ENCODE measurements at regions not wholly inside any gene's neighbourhood (a gene's known extent, or its start where the extent isn't known, plus 50 kb on each side); places are given as distances from the start of the nearest gene placed in this dataset.

DNA sequence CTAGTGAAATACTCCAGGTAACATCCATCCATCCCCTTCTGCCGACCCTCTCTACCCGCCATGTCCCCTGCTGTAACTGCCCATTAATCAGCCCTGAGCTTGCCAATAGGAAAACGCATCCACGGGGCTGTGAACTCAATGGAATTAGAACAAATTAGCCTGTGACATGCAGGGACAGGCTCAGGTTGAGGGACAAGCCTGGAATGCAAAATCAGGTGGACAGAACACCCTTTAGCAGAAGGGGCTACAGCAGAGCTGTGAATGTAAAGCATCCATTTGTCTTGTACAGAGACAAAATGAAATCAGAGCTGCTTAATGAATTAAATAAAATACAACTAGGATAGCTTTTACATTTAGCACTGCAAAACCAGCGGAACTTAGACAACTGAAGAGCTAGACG, 187.3 kb upstream of the SASH1 start:
- H3K27me3 Mint-ChIP-seq (ENCODE audit: low read depth) = no peaks in the 10 kb centered on the region
- TF ChIP-seq CTCF (IDR thresholded peaks at IDR 0.05; ENCODE audit: unreplicated experiment) = no peak
- H3K36me3 Mint-ChIP-seq = peaks cover 2% of the 10 kb centered on the region
- no peak for DNase-seq (ENCODE audit: low spot score in 2 of 2, unreplicated experiment in 2 of 2)
- peaks cover 5% of the 10 kb centered on the region for H3K9me3 Mint-ChIP-seq
- H3K4me3 Mint-ChIP-seq = no peak overlapping the region
- no peak overlapping the region for H3K27ac Mint-ChIP-seq
- H3K4me1 Mint-ChIP-seq = peaks cover 10% of the 10 kb centered on the region

GRCh38 chr6:148157841-148158240, 184.8 kb upstream of the SASH1 start:
- H3K4me3 Mint-ChIP-seq = no peak overlapping the region
- H3K27ac Mint-ChIP-seq = no peak overlapping the region
- no peak for TF ChIP-seq CTCF (IDR thresholded peaks at IDR 0.05; ENCODE audit: unreplicated experiment)

DNA sequence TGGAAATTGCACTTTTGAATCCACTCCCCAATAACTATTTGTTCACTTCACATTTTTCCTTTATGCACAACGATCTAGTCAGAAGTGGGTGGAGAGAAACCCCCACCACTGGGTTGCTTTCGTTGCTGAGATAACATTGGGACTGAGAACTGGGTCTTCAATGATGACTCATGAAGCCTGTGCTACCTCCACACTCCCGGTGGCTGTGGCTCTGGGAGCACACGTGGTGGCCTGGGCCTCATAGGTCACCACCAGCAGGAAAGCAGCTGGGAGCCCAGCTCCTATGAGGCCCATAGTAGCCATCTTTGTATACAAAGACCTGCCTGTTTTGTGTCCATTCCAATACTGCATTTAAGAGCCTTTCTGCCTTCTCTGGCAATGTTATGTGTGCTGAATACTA, 178.0 kb upstream of the SASH1 start:
- Mint-ChIP-seq H3K9me3 (peaks cover 6% of the 10 kb centered on the region), H3K4me1 (no peaks in the 10 kb centered on the region), H3K36me3 (no peaks in the 10 kb centered on the region), H3K27ac (no peak overlapping the region), H3K4me3 (no peak overlapping the region), H3K27me3 (ENCODE audit: low read depth) (no peaks in the 10 kb centered on the region)
- no peak for TF ChIP-seq CTCF (IDR thresholded peaks at IDR 0.05; ENCODE audit: unreplicated experiment)
- DNase-seq (ENCODE audit: low spot score in 2 of 2, unreplicated experiment in 2 of 2) = no peak

More at GRCh38 chr6:148157841-148158240, 184.8 kb upstream of the SASH1 start:
- H3K9me3 Mint-ChIP-seq = peaks cover 5% of the 10 kb centered on the region
- H3K4me1 Mint-ChIP-seq = peaks cover 10% of the 10 kb centered on the region
- H3K27me3 Mint-ChIP-seq (ENCODE audit: low read depth) = no peaks in the 10 kb centered on the region
- no peak for DNase-seq (ENCODE audit: low spot score in 2 of 2, unreplicated experiment in 2 of 2)
- H3K36me3 Mint-ChIP-seq = peaks cover 2% of the 10 kb centered on the region

DNA sequence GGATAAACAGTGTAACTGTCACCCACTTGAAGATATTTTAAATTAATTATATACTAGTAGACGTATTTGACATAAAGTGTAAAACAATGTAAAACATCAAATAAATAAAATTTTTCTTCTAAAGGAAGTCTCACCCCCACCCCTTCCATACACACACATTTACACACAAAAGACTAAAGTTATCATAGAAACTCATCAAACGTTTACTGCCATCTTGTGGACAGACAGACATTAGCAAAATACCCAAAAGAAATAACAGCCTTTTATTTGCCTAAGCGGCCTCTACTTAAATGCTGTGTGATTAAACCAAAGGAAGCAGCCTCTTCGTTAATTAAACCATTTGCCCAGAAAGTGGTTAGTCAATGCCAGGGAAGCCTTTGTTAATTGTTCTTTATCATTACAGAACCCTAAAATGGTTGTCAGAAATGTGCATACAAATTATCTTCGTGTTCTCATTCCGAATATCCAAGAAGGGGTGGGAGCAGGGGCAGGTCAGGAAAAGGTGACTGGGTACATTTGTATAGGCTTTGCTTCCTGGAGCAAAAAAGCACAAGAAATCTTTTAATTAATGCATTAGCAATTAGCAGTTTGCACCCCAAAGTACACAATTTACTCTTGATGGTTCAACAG, 176.2 kb upstream of the SASH1 start:
- H3K4me3 Mint-ChIP-seq = no peak overlapping the region
- no peaks in the 10 kb centered on the region for H3K27me3 Mint-ChIP-seq (ENCODE audit: low read depth)
- no peak for DNase-seq (ENCODE audit: low spot score in 2 of 2, unreplicated experiment in 2 of 2)
- no peaks in the 10 kb centered on the region for H3K4me1 Mint-ChIP-seq
- peaks cover 6% of the 10 kb centered on the region for H3K9me3 Mint-ChIP-seq
- H3K36me3 Mint-ChIP-seq = no peaks in the 10 kb centered on the region
- no peak overlapping the region for H3K27ac Mint-ChIP-seq
- TF ChIP-seq CTCF (IDR thresholded peaks at IDR 0.05; ENCODE audit: unreplicated experiment) = peak; percentile 74

DNA sequence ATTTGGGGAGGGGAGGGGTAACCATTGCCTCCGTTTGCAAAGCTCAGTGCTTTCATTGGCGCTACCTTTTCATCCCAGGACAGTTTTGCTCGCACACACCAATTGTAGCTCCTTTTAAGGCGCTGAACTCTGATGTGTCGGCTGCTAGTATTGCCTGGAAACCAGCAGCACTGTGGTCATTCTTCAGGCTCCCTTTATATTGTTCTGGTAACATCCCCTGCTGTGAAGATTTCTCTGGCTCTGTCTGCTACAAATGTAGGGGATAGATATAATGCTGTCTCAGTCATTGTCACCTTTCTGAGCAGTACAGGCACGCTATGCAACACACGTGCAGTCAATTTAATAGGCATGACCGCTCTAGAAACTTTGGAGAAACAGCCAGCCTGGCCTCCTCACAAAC, 172.9 kb upstream of the SASH1 start:
- H3K9me3 Mint-ChIP-seq = no peaks in the 10 kb centered on the region
- H3K27me3 Mint-ChIP-seq (ENCODE audit: low read depth) = no peaks in the 10 kb centered on the region
- H3K36me3 Mint-ChIP-seq = no peaks in the 10 kb centered on the region
- H3K4me3 Mint-ChIP-seq = no peak overlapping the region
- no peak overlapping the region for H3K27ac Mint-ChIP-seq
- TF ChIP-seq CTCF (IDR thresholded peaks at IDR 0.05; ENCODE audit: unreplicated experiment) = no peak
- DNase-seq (ENCODE audit: low spot score in 2 of 2, unreplicated experiment in 2 of 2) = no peak
- H3K4me1 Mint-ChIP-seq = no peaks in the 10 kb centered on the region

GRCh38 chr6:148170286-148170685, 172.4 kb upstream of the SASH1 start:
- no peak for TF ChIP-seq CTCF (IDR thresholded peaks at IDR 0.05; ENCODE audit: unreplicated experiment)
- peaks cover 2% of the 10 kb centered on the region for H3K4me1 Mint-ChIP-seq
- H3K9me3 Mint-ChIP-seq = no peaks in the 10 kb centered on the region
- H3K27me3 Mint-ChIP-seq (ENCODE audit: low read depth) = no peaks in the 10 kb centered on the region
- H3K4me3 Mint-ChIP-seq = no peak overlapping the region
- no peaks in the 10 kb centered on the region for H3K36me3 Mint-ChIP-seq
- no peak overlapping the region for H3K27ac Mint-ChIP-seq
- DNase-seq (ENCODE audit: low spot score in 2 of 2, unreplicated experiment in 2 of 2) = no peak

All from mesothelial cell of epicardium (in vitro differentiated cells).